ENCODE measurements at regions not wholly inside any gene's neighbourhood (a gene's known extent, or its start where the extent isn't known, plus 50 kb on each side); places are given as distances from the start of the nearest gene placed in this dataset.

GRCh38 chr16:51085271-51085670, 65.8 kb downstream of the SALL1 start:
- no peak for DNase-seq

GRCh38 chr16:51084074-51084928, 66.8 kb downstream of the SALL1 start:
- no peak for DNase-seq

GRCh38 chr16:51072591-51072990, 78.5 kb downstream of the SALL1 start:
- no peak for DNase-seq

- no peak for DNase-seq
These were observed 79.7 kb downstream of the SALL1 start for GRCh38 chr16:51071326-51071725.

- no peak for DNase-seq
These were observed 83.7 kb downstream of the SALL1 start for GRCh38 chr16:51067352-51067751.

GRCh38 chr16:51062039-51062438, 89.0 kb downstream of the SALL1 start:
- DNase-seq = peak in 1 of 58 donors; percentile 1

GRCh38 chr16:51061328-51061727, 89.7 kb downstream of the SALL1 start:
- no peak for DNase-seq

GRCh38 chr16:51057969-51058337, 93.1 kb downstream of the SALL1 start:
- DNase-seq = no peak

GRCh38 chr16:51057102-51057793, 93.8 kb downstream of the SALL1 start:
- peak in 3 of 58 donors; percentile 5 for DNase-seq

GRCh38 chr16:51056331-51056730, 94.7 kb downstream of the SALL1 start:
- DNase-seq = no peak

- no peak for DNase-seq
These were observed 95.6 kb downstream of the SALL1 start for GRCh38 chr16:51055434-51055833.

GRCh38 chr16:51053775-51054174, 97.3 kb downstream of the SALL1 start:
- no peak for DNase-seq

GRCh38 chr16:51051671-51052070, 99.4 kb downstream of the SALL1 start:
- DNase-seq = no peak

- no peak for DNase-seq
These were observed 100.7 kb downstream of the SALL1 start for GRCh38 chr16:51050377-51050706.

- DNase-seq = no peak
These were observed 101.2 kb downstream of the SALL1 start for GRCh38 chr16:51049678-51050376.

- DNase-seq = no peak
These were observed 101.8 kb downstream of the SALL1 start for GRCh38 chr16:51049276-51049675.

- no peak for DNase-seq
These were observed 102.5 kb downstream of the SALL1 start for GRCh38 chr16:51048544-51048943.

GRCh38 chr16:51045794-51046193, 105.3 kb downstream of the SALL1 start:
- no peak for DNase-seq

GRCh38 chr16:51045186-51045585, 105.9 kb downstream of the SALL1 start:
- no peak for DNase-seq

- no peak for DNase-seq
These were observed 109.5 kb downstream of the SALL1 start for GRCh38 chr16:51041546-51041945.

GRCh38 chr16:51040637-51041036, 110.4 kb downstream of the SALL1 start:
- DNase-seq = no peak

GRCh38 chr16:51039638-51040331, 111.3 kb downstream of the SALL1 start:
- no peak for DNase-seq
